ENCODE measurements at regions not wholly inside any gene's neighbourhood (a gene's known extent, or its start where the extent isn't known, plus 50 kb on each side); places are given as distances from the start of the nearest gene placed in this dataset.
"Not testable (repeated sequence)": the region's sequence is repeated elsewhere in the genome, so short reads cannot be mapped to it uniquely, and the experiment has no call there.

GRCh38 chr5:176060472-176061268 lies 92.6 kb upstream of the THOC3 start:
- not testable (repeated sequence) for DNase-seq

- DNase-seq = not testable (repeated sequence)
These were observed 93.1 kb upstream of the THOC3 start for GRCh38 chr5:176061269-176061622.

- DNase-seq = not testable (repeated sequence)
These were observed 93.5 kb upstream of the THOC3 start for GRCh38 chr5:176061660-176062059.

DNA sequence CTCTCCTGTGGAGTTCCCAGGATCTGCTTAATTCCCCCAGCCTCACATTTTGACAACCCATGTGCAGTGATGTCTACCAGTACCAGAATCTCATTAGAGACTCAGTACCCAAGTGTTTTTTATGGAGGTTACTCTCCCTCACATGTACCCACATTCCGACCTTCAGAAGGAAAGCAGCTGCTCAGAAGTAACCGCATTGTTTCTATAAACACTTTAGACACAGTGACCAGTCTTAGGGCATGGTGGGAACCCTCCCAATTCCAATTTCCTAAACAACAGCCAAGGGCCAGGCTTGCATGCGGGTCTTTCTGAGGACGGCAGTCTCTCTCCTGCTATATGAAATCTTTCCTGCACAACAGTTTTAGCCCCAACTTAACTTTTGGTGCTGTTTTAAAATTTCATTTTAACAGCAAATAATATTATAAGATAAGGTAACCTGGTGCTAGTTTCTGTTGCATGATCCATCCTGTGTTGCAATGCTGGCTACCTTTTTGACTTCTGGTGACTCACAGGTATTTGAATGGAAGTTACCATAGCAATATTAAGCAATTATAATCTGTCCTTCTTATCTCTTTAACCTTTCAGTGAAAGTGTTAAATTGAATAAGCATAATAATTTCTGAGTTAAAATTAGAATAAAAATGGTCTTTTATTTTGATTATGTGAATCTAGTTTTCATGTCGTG lies 98.3 kb upstream of the THOC3 start:
- DNase-seq = not testable (repeated sequence)

GRCh38 chr5:176067162-176067561 lies 99.0 kb upstream of the THOC3 start:
- DNase-seq = not testable (repeated sequence)

- DNase-seq = not testable (repeated sequence)
These were observed 99.8 kb upstream of the THOC3 start for GRCh38 chr5:176067948-176068347.

GRCh38 chr5:176073996-176074571 lies 106.0 kb upstream of the THOC3 start:
- peak; percentile 26 for DNase-seq

DNA sequence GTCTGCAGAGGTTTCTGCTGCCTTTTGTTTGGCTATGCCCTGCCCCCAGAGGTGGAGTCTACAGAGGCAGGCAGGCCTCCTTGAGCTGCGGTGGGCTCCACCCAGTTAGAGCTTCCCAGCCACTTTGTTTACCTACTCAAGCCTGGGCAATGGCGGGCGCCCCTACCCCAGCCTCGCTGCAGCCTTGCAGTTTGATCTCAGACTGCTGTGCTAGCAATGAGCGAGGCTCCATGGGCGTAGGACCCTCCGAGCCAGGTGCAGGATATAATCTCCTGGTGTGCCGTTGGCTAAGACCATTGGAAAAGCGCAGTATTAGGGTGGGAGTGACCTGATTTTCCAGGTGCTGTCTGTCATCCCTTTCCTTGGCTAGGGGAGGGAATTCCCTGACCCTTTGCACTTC lies 115.6 kb upstream of the THOC3 start:
- DNase-seq = not testable (repeated sequence)

- not testable (repeated sequence) for DNase-seq
These were observed 135.0 kb upstream of the THOC3 start for GRCh38 chr5:176103083-176103482.

- DNase-seq = not testable (repeated sequence)
These were observed 125.3 kb upstream of the SIMC1 start for GRCh38 chr5:176112888-176113287.

- not testable (repeated sequence) for DNase-seq
These were observed 124.4 kb upstream of the SIMC1 start for GRCh38 chr5:176113673-176114335.

GRCh38 chr5:176114825-176115224 lies 123.4 kb upstream of the SIMC1 start:
- not testable (repeated sequence) for DNase-seq

DNA sequence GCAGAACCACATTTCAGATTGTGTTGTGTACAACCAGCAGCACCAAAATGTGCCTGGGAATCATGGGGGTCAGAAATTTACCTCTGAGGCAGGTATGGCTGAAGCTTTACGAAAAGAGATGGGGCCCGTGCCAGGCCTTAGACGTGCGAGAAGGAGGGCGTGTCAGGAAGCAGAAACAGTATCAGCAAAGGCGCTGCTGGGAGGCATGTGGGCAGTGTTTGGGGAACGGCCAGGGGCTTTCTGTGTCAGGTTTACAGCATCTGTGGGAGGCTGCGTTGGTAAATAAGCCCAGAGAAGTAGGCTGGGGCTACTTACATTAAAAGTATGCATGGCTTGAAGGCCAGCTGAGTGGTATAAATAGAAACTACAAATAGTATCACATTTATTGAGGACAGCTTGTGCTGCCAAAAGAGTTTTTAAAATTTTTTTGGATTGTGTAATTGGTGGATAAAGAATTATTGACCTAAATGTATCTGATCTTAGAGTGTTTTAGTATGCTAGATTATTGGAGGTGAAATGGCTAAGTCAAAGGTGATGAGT lies 120.5 kb upstream of the SIMC1 start:
- not testable (repeated sequence) for DNase-seq

- not testable (repeated sequence) for DNase-seq
These were observed 115.9 kb upstream of the SIMC1 start for GRCh38 chr5:176122361-176122760.

GRCh38 chr5:176124120-176124519 lies 114.1 kb upstream of the SIMC1 start:
- DNase-seq = not testable (repeated sequence)

DNA sequence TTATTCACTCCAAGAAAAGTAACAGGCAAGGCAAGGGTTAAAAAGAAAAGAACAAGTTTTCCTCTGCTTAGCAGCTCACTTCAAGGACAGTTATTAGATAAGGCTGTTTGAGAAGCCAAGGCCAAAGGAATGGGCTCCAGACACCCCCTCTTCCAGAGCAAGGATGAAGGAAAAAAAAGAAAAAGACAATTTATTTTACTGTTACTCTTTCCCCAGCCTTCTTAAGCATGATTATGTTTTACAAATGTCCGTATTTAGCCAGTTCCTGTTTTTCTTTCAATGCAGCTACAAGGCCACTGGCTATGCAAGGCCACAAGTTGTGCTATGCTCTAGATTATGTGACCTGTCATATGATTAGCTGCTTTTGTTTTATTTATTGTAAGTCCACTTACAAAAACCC lies 106.5 kb upstream of the SIMC1 start:
- DNase-seq = no peak

GRCh38 chr5:176132471-176133288 lies 105.5 kb upstream of the SIMC1 start:
- no peak for DNase-seq

GRCh38 chr5:176133289-176133870 lies 104.8 kb upstream of the SIMC1 start:
- no peak for DNase-seq

DNA sequence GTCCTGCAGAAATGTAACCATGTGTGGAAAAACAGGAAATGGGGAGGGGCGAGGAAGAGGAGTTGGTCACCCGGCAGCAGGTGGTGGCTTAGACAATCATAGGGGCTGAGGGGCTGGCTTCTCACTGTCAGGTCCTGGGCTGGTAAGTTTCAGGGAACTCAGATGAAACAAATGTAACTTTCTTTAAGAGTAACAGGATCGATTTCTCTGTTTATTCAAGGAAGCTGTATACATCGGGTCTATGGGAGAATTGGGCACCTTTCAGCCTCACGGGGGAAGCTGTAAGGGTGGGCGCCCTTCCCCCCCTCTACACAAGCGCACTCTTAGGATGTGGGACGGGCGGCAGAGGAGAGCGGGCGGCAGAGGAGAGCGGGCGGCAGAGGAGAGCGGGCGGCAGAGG lies 104.3 kb upstream of the SIMC1 start:
- no peak for DNase-seq

DNA sequence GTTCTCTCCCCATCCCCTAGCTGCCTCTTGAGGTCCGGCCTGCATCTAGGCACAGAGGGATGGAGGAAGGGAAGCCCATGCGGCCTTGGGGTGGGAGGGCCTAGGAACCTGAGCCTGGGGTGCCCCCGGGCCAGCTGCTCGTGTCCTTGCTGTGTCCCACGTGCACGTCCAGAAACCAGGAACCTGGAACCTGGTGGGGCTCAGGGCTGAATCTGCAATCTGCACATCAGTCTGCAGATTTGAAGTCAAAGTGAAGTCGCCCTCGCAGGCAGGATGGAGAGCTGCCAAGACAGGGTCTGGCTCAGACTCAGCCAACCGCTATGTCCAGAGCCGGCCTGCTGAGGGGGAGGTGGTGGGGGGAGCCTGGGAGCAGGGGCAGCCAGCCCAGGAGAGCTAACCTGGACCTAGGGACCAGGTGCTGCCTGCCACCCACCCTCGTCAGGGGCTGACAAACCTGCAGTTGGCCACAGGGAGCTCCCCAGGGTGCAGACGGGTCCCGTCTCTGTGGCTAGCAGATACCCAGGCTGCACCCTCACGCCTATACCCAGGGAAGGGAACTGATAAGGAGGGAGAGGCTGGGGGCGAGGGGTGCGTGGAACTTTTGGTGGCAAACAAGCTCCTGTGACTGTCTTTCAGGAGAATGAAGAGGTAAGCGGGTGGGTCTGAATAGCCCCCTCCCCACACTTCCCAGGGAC lies 103.5 kb upstream of the SIMC1 start:
- no peak for DNase-seq

DNA sequence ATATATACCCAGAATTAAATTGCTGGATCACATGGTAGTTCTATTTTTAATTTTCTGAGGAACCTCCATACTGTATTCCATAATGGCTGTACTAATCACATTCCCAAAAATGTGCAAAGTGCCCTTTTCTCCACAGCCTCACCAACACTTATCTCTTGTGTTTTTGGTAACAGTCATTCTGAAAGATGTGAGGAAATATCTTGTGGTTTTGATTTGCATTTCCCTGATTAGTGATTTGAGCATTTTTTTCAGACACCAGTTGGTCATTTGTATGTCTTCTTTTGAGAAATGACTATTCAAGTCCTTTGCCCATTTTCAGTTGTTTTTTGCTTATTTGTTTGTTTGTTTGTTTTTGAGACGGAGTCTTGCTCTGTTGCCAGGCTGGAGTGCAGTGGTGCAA lies 98.1 kb upstream of the SIMC1 start:
- DNase-seq = not testable (repeated sequence)
